ENCODE measurements at regions not wholly inside any gene's neighbourhood (a gene's known extent, or its start where the extent isn't known, plus 50 kb on each side); places are given as distances from the start of the nearest gene placed in this dataset.
"Not testable (repeated sequence)": the region's sequence is repeated elsewhere in the genome, so short reads cannot be mapped to it uniquely, and the experiment has no call there.

GRCh38 chr9:21711504-21711903, 90.9 kb upstream of the MTAP start:
- H3K4me3 ChIP-seq (ENCODE audit: low read depth, low read length) = no peak overlapping the region
- TF ChIP-seq CTCF (IDR thresholded peaks at IDR 0.05; ENCODE audit: control insufficient read depth, extremely low read depth, insufficient read depth) = no peak
- DNase-seq (ENCODE audit: low read depth) = no peak

GRCh38 chr9:21715408-21715807, 87.0 kb upstream of the MTAP start:
- DNase-seq (ENCODE audit: low read depth) = no peak
- TF ChIP-seq CTCF (IDR thresholded peaks at IDR 0.05; ENCODE audit: control insufficient read depth, extremely low read depth, insufficient read depth) = no peak
- no peak overlapping the region for H3K4me3 ChIP-seq (ENCODE audit: low read depth, low read length)

- no peak for DNase-seq (ENCODE audit: low read depth)
- no peak for TF ChIP-seq CTCF (IDR thresholded peaks at IDR 0.05; ENCODE audit: control insufficient read depth, extremely low read depth, insufficient read depth)
Observed at GRCh38 chr9:21720758-21721157, 81.7 kb upstream of the MTAP start.

GRCh38 chr9:21727411-21727810, 75.0 kb upstream of the MTAP start:
- DNase-seq (ENCODE audit: low read depth); H3K4me3 ChIP-seq (ENCODE audit: low read depth, low read length): not testable (repeated sequence)

More at GRCh38 chr9:21720758-21721157, 81.7 kb upstream of the MTAP start:
- no peak overlapping the region for H3K4me3 ChIP-seq (ENCODE audit: low read depth, low read length)

- TF ChIP-seq CTCF (IDR thresholded peaks at IDR 0.05; ENCODE audit: control insufficient read depth, extremely low read depth, insufficient read depth) = no peak
- no peak overlapping the region for H3K4me3 ChIP-seq (ENCODE audit: low read depth, low read length)
- DNase-seq (ENCODE audit: low read depth) = no peak
Observed at GRCh38 chr9:21728781-21729180, 73.7 kb upstream of the MTAP start.

- DNase-seq (ENCODE audit: low read depth) = no peak
- H3K4me3 ChIP-seq (ENCODE audit: low read depth, low read length) = no peak overlapping the region
- no peak for TF ChIP-seq CTCF (IDR thresholded peaks at IDR 0.05; ENCODE audit: control insufficient read depth, extremely low read depth, insufficient read depth)
Observed at GRCh38 chr9:21729648-21730047, 72.8 kb upstream of the MTAP start.

GRCh38 chr9:21730899-21731298, 71.5 kb upstream of the MTAP start:
- no peak for DNase-seq (ENCODE audit: low read depth)
- TF ChIP-seq CTCF (IDR thresholded peaks at IDR 0.05; ENCODE audit: control insufficient read depth, extremely low read depth, insufficient read depth) = no peak
- H3K4me3 ChIP-seq (ENCODE audit: low read depth, low read length) = no peak overlapping the region

Measured in LNCaP clone FGC (cell line).